Loucy (cell line): ENCODE measurements at regions not wholly inside any gene's neighbourhood (a gene's known extent, or its start where the extent isn't known, plus 50 kb on each side); places are given as distances from the start of the nearest gene placed in this dataset.

Experiments
- EZH2phosphoT487 ChIP-seq: fragments of 200-600 bp; IDR thresholded peaks from 2 replicates; pipeline ENCODE4 v1.6.1; 2018; ENCODE audit warnings: antibody characterized with exemption, mild to moderate bottlenecking, moderate library complexity, borderline replicate concordance
- TF ChIP-seq, protein P1 (sequence below): fragments of 200-600 bp; sonication (generic); conservative IDR thresholded peaks from 2 replicates; pipeline ENCODE4 v1.5.1; 2014; ENCODE audit warnings: mild to moderate bottlenecking, antibody characterized with exemption, low read length

DNA sequence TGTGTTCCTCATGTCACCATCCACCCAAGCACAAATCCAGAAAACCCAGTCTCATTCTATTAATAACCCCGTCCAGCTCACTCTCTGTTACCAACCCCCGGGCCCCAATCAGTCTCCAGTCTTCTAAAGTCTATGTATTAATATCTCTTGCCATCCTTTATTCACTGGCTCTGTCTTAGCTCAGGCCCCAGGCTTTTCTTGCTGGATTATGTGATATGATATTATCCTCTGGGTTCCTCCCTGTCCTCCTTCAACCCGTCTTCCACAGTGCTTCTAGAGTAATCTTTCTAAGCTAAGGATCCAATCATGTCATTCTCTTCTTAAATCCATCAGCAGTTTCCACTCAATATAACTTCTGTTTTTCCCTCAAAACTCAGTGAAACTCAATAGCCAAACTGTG lies 240.5 kb upstream of the OSR1 start:
- TF ChIP-seq, protein P1, sequence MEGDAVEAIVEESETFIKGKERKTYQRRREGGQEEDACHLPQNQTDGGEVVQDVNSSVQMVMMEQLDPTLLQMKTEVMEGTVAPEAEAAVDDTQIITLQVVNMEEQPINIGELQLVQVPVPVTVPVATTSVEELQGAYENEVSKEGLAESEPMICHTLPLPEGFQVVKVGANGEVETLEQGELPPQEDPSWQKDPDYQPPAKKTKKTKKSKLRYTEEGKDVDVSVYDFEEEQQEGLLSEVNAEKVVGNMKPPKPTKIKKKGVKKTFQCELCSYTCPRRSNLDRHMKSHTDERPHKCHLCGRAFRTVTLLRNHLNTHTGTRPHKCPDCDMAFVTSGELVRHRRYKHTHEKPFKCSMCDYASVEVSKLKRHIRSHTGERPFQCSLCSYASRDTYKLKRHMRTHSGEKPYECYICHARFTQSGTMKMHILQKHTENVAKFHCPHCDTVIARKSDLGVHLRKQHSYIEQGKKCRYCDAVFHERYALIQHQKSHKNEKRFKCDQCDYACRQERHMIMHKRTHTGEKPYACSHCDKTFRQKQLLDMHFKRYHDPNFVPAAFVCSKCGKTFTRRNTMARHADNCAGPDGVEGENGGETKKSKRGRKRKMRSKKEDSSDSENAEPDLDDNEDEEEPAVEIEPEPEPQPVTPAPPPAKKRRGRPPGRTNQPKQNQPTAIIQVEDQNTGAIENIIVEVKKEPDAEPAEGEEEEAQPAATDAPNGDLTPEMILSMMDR = no peak
- TF ChIP-seq EZH2phosphoT487 = no peak
